WTC11 (cell line): ENCODE measurements at regions not wholly inside any gene's neighbourhood (a gene's known extent, or its start where the extent isn't known, plus 50 kb on each side); places are given as distances from the start of the nearest gene placed in this dataset.

Source experiments
- CBFB ChIP-seq: sonication (generic); formaldehyde crosslinking; IDR thresholded peaks from 2 replicates; pipeline ENCODE4 v1.8.1; 2022; ENCODE audit warnings: mild to moderate bottlenecking, low read depth, missing genetic modification reagents
- ESRRA ChIP-seq: sonication (generic); formaldehyde crosslinking; IDR thresholded peaks from 2 replicates; pipeline ENCODE4 v1.8.1; 2022; ENCODE audit warnings: mild to moderate bottlenecking, missing genetic modification reagents, borderline replicate concordance
- NFATC4 ChIP-seq: fragments of 250-450 bp; sonication (Bioruptor Pico); IDR thresholded peaks from 2 replicates; pipeline ENCODE4 v1.9.0; 2021; ENCODE audit warnings: mild to moderate bottlenecking
- TF ChIP-seq, protein P1 (sequence below): fragments of 200-600 bp; IDR thresholded peaks from 2 replicates; pipeline ENCODE4 v1.8.0; 2022; ENCODE audit warnings: antibody characterized with exemption

DNA sequence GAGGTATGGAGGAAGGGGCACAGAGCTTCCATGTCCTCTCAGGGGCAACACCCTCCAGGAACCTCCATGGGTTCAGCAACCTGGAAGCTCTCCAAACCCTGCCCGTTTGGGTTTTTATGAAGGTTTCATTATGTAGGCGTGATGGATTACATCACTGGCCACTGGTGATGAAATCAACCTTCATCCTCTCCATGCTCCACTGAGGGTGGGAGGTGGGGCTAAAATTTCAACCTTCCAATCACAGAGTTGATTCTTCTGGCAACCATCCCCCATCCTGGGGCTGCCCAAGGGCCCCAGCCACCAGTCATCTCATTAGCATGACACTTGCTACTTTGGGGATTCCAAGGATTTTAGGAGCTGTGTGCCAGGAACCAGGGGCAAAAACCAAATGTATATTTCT, 90.1 kb downstream of the TEX36 start:
- TF ChIP-seq, protein P1, sequence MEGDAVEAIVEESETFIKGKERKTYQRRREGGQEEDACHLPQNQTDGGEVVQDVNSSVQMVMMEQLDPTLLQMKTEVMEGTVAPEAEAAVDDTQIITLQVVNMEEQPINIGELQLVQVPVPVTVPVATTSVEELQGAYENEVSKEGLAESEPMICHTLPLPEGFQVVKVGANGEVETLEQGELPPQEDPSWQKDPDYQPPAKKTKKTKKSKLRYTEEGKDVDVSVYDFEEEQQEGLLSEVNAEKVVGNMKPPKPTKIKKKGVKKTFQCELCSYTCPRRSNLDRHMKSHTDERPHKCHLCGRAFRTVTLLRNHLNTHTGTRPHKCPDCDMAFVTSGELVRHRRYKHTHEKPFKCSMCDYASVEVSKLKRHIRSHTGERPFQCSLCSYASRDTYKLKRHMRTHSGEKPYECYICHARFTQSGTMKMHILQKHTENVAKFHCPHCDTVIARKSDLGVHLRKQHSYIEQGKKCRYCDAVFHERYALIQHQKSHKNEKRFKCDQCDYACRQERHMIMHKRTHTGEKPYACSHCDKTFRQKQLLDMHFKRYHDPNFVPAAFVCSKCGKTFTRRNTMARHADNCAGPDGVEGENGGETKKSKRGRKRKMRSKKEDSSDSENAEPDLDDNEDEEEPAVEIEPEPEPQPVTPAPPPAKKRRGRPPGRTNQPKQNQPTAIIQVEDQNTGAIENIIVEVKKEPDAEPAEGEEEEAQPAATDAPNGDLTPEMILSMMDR = no peak
- TF ChIP-seq NFATC4 (CRISPR knock-in tag) (no peak), ESRRA (CRISPR knock-in tag) (no peak), CBFB (CRISPR knock-in tag) (no peak)
